GM23338 (cell line): ENCODE measurements at regions not wholly inside any gene's neighbourhood (a gene's known extent, or its start where the extent isn't known, plus 50 kb on each side); places are given as distances from the start of the nearest gene placed in this dataset.

Experiments used
- ATAC-seq: fragments of 200-7000 bp; cut with Tn5 transposase; 3 replicates; pipeline ENCODE4 v1.9.1; 2020
- DNase-seq: peaks from one replicate; pipeline ENCODE4 v3.0.0-alpha.2; 2015; ENCODE audit warnings: low spot score
- H2AFZ ChIP-seq: fragments of 200-600 bp; sonication (generic); 2 replicates; pipeline ENCODE4 v1.8.0; 2016; ENCODE audit warnings: antibody characterized with exemption, mild to moderate bottlenecking, moderate library complexity
- H3F3A ChIP-seq: fragments of 200-600 bp; sonication (generic); replicated peaks from 2 replicates; pipeline ENCODE4 v1.8.0; 2017; ENCODE audit warnings: antibody characterized with exemption, mixed run types, low read depth
- H3K27ac ChIP-seq: fragments of 200-600 bp; sonication (generic); 2 replicates; pipeline ENCODE4 v1.6.1; 2016; ENCODE audit warnings: low read depth
- H3K27me3 ChIP-seq: fragments of 200-600 bp; sonication (generic); 2 replicates; pipeline ENCODE4 v1.8.0; 2016; ENCODE audit warnings: mild to moderate bottlenecking, mixed run types, moderate library complexity; ENCODE audit not compliant: insufficient read depth
- H3K36me3 ChIP-seq: fragments of 200-600 bp; sonication (generic); 2 replicates; pipeline ENCODE4 v1.8.0; 2016; ENCODE audit warnings: mild to moderate bottlenecking; ENCODE audit not compliant: insufficient read depth
- H3K4me1 ChIP-seq: fragments of 200-600 bp; sonication (generic); 2 replicates; pipeline ENCODE4 v1.8.0; 2016; ENCODE audit warnings: mild to moderate bottlenecking, moderate library complexity; ENCODE audit not compliant: insufficient read depth
- H3K4me2 ChIP-seq: fragments of 200-600 bp; sonication (generic); 2 replicates; pipeline ENCODE4 v1.7.1; 2017; ENCODE audit warnings: mixed run types
- H3K4me3 ChIP-seq: fragments of 200-600 bp; sonication (generic); 2 replicates; pipeline ENCODE4 v1.6.1; 2016; ENCODE audit warnings: mixed run types
- H3K79me2 ChIP-seq: fragments of 200-600 bp; sonication (generic); replicated peaks from 2 replicates; pipeline ENCODE4 v1.8.0; 2017; ENCODE audit warnings: mild to moderate bottlenecking; ENCODE audit not compliant: insufficient read depth
- H3K9me2 ChIP-seq: fragments of 200-600 bp; sonication (generic); 2 replicates; pipeline ENCODE4 v1.8.0; 2017; ENCODE audit not compliant: insufficient read depth
- H4K20me1 ChIP-seq: fragments of 200-600 bp; sonication (generic); replicated peaks from 2 replicates; pipeline ENCODE4 v1.8.0; 2017; ENCODE audit warnings: mild to moderate bottlenecking; ENCODE audit not compliant: insufficient read depth
- H3K27ac Mint-ChIP-seq: 2 replicates; pipeline ENCODE4 v1.8.0; 2020; ENCODE audit warnings: inconsistent platforms, mild to moderate bottlenecking, moderate library complexity, mixed read lengths
- H3K27me3 Mint-ChIP-seq: 3 replicates; pipeline ENCODE4 v1.8.0; 2022; ENCODE audit warnings: low read depth, mild to moderate bottlenecking, moderate library complexity, mixed read lengths, inconsistent platforms; ENCODE audit not compliant: insufficient read depth, poor library complexity
- H3K36me3 Mint-ChIP-seq: 3 replicates; pipeline ENCODE4 v1.8.0; 2021; ENCODE audit warnings: low read depth, mild to moderate bottlenecking, inconsistent platforms, moderate library complexity, mixed read lengths
- H3K4me1 Mint-ChIP-seq: 3 replicates; pipeline ENCODE4 v1.8.0; 2020; ENCODE audit warnings: mild to moderate bottlenecking, inconsistent platforms, mixed read lengths
- H3K4me3 Mint-ChIP-seq: 3 replicates; pipeline ENCODE4 v1.8.0; 2021; ENCODE audit warnings: moderate library complexity, mild to moderate bottlenecking, inconsistent platforms, mixed read lengths
- H3K9me3 Mint-ChIP-seq: 3 replicates; pipeline ENCODE4 v1.8.0; 2020; ENCODE audit warnings: moderate library complexity, mild to moderate bottlenecking, inconsistent platforms, mixed read lengths
- EZH2 ChIP-seq: fragments of 200-600 bp; sonication (generic); IDR thresholded peaks from one replicate; pipeline ENCODE4 v1.8.0; 2017; ENCODE audit warnings: antibody characterized with exemption, mild to moderate bottlenecking, low read depth; ENCODE audit not compliant: unreplicated experiment
- ZNF331 ChIP-seq: fragments of 250-450 bp; sonication (Bioruptor Pico); IDR thresholded peaks from 2 replicates; pipeline ENCODE4 v1.5.0; 2020; ENCODE audit warnings: low read depth, mild to moderate bottlenecking, moderate library complexity
- TF ChIP-seq, protein P1 (sequence below): IDR thresholded peaks from one replicate; pipeline ENCODE4 v1.6.1; 2018; ENCODE audit warnings: antibody characterized with exemption; ENCODE audit not compliant: unreplicated experiment

DNA sequence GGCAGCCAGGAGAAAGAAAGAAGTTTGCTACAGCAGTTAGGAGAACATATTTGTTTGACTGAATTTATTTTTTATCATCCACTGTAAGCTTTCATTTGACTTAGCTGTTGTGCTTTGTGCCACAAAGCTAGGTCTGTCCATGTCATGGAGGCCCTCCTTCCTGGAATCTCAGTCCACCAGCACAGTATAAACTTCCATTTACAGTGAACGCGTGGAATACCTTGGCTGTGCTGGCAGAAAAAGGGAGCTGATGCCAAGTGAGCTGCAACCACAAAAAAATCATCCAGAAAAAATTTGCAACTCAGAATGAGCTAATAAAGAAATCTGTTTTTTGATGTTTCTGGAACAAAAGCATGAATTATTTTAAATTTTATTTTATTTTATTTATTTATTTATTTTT lies 72.6 kb downstream of the ATP6V1G3 start:
- Histone ChIP-seq H3K79me2 (no peaks in the 10 kb centered on the region), H3F3A (no peaks in the 10 kb centered on the region), H3K4me1 (no peaks in the 10 kb centered on the region), H3K9me2 (no peaks in the 10 kb centered on the region; the same call in 1 of the 2 replicates), H3K27me3 (no peaks in the 10 kb centered on the region), H3K4me2 (no peak overlapping the region), H3K4me3 (no peak overlapping the region), H4K20me1 (no peaks in the 10 kb centered on the region), H3K36me3 (no peaks in the 10 kb centered on the region), H3K27ac (no peak overlapping the region), H2AFZ (peak overlapping the region; percentile 75)
- Mint-ChIP-seq H3K36me3 (no peaks in the 10 kb centered on the region), H3K4me3 (no peak overlapping the region), H3K9me3 (no peaks in the 10 kb centered on the region), H3K27me3 (peaks cover under 1% of the 10 kb centered on the region), H3K27ac (peak overlapping the region; percentile 74), H3K4me1 (no peaks in the 10 kb centered on the region; the same call in 2 of the 3 replicates)
- DNase-seq: no peak
- TF ChIP-seq ZNF331 (CRISPR knock-in tag): no peak
- no peak for TF ChIP-seq EZH2
- TF ChIP-seq, protein P1, sequence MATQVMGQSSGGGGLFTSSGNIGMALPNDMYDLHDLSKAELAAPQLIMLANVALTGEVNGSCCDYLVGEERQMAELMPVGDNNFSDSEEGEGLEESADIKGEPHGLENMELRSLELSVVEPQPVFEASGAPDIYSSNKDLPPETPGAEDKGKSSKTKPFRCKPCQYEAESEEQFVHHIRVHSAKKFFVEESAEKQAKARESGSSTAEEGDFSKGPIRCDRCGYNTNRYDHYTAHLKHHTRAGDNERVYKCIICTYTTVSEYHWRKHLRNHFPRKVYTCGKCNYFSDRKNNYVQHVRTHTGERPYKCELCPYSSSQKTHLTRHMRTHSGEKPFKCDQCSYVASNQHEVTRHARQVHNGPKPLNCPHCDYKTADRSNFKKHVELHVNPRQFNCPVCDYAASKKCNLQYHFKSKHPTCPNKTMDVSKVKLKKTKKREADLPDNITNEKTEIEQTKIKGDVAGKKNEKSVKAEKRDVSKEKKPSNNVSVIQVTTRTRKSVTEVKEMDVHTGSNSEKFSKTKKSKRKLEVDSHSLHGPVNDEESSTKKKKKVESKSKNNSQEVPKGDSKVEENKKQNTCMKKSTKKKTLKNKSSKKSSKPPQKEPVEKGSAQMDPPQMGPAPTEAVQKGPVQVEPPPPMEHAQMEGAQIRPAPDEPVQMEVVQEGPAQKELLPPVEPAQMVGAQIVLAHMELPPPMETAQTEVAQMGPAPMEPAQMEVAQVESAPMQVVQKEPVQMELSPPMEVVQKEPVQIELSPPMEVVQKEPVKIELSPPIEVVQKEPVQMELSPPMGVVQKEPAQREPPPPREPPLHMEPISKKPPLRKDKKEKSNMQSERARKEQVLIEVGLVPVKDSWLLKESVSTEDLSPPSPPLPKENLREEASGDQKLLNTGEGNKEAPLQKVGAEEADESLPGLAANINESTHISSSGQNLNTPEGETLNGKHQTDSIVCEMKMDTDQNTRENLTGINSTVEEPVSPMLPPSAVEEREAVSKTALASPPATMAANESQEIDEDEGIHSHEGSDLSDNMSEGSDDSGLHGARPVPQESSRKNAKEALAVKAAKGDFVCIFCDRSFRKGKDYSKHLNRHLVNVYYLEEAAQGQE: no peak
- no peak for ATAC-seq

DNA sequence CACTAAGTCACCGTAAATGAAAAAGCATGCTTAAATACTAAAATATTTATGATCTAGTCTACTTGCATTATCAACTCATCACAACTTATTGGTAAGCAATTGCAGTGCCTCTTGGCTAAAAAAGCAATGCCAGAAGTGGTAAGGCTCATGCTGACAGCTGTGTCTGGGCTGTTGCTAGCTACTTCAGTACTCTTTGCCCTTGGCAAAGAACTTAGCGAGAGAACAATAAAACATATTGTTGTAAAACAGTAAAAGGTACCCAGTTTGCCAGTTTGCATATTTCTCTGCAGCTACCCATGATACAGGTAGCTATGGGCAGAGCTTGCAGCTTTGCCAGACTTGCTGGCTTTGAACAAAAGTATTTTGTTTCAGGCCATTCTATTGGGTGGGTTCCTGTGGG lies 73.1 kb downstream of the ATP6V1G3 start:
- Histone ChIP-seq H3K79me2 (no peaks in the 10 kb centered on the region), H3K27ac (no peak overlapping the region), H3K4me3 (no peak overlapping the region), H3K4me1 (no peaks in the 10 kb centered on the region), H3K36me3 (no peaks in the 10 kb centered on the region), H4K20me1 (no peaks in the 10 kb centered on the region), H3K27me3 (no peaks in the 10 kb centered on the region), H3K9me2 (no peaks in the 10 kb centered on the region; the same call in 1 of the 2 replicates), H3K4me2 (no peak overlapping the region), H3F3A (no peaks in the 10 kb centered on the region), H2AFZ (peak overlapping the region; percentile 75)
- no peaks in the 10 kb centered on the region; the same call in 2 of the 3 replicates for H3K4me1 Mint-ChIP-seq
- no peaks in the 10 kb centered on the region for H3K36me3 Mint-ChIP-seq
- no peaks in the 10 kb centered on the region for H3K27me3 Mint-ChIP-seq
- no peaks in the 10 kb centered on the region for H3K9me3 Mint-ChIP-seq
- TF ChIP-seq, protein P1: no peak
- no peak for ATAC-seq
- H3K27ac Mint-ChIP-seq: peak overlapping the region; percentile 74
- no peak for DNase-seq
- no peak overlapping the region for H3K4me3 Mint-ChIP-seq
